Adipocyte (in vitro differentiated cells): ENCODE measurements at regions not wholly inside any gene's neighbourhood (a gene's known extent, or its start where the extent isn't known, plus 50 kb on each side); places are given as distances from the start of the nearest gene placed in this dataset.
A peak's percentile ranks its signal among the peaks of the same experiment; 100 is the strongest.
"Not testable (repeated sequence)": the region's sequence is repeated elsewhere in the genome, so short reads cannot be mapped to it uniquely, and the experiment has no call there.

Experiments
- DNase-seq: peaks from one replicate; pipeline ENCODE4 v3.0.0-alpha.2; 2015; ENCODE audit warnings: low read depth
- H3K27me3 ChIP-seq: replicated peaks from 2 replicates; pipeline ENCODE4 v1.7.0; 2013; ENCODE audit warnings: mild to moderate bottlenecking, low read length, moderate library complexity; ENCODE audit not compliant: control insufficient read depth, insufficient read depth
- H3K36me3 ChIP-seq: 2 replicates; pipeline ENCODE4 v1.7.0; 2013; ENCODE audit warnings: low read length, mild to moderate bottlenecking, moderate library complexity; ENCODE audit not compliant: control insufficient read depth, insufficient read depth, severe bottlenecking
- H3K4me1 ChIP-seq: 2 replicates; pipeline ENCODE4 v1.7.0; 2013; ENCODE audit warnings: mild to moderate bottlenecking, low read length, moderate library complexity; ENCODE audit not compliant: control insufficient read depth, insufficient read depth
- H3K4me3 ChIP-seq: 2 replicates; pipeline ENCODE4 v1.7.0; 2013; ENCODE audit warnings: mild to moderate bottlenecking, low read length, moderate library complexity
- H3K9ac ChIP-seq: 2 replicates; pipeline ENCODE4 v1.7.0; 2013; ENCODE audit warnings: mild to moderate bottlenecking, low read length, moderate library complexity
- H3K9me3 ChIP-seq: 2 replicates; pipeline ENCODE4 v1.7.0; 2013; ENCODE audit warnings: mild to moderate bottlenecking, low read length, moderate library complexity; ENCODE audit not compliant: control insufficient read depth

DNA sequence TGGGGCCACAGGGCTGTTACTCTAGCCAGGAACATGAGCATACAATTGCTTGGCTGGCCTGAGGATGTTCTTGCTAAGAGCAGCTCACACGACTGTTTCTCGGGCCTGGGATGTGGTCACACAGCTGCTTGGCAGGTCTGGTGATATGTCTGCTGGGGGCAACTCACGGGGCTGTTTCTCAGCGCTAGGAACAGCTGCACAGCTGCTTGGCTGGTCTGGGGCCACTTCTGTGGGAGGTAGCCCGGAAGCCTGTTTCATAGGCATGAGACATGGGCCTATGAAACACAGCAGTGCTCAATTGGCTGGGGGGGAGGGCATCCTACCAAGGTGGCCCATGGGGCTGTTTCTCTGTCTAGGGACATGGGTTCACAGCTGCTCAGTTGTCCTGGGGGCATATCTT is 73.4 kb upstream of the DDHD1 start:
- no peak for DNase-seq
- H3K4me1 ChIP-seq, result no peaks in the 10 kb centered on the region
- no peaks in the 10 kb centered on the region for H3K27me3 ChIP-seq
- no peak overlapping the region for H3K9ac ChIP-seq
- H3K36me3 ChIP-seq, result no peaks in the 10 kb centered on the region
- H3K4me3 ChIP-seq, result no peak overlapping the region
- H3K9me3 ChIP-seq, result peaks cover 11% of the 10 kb centered on the region

DNA sequence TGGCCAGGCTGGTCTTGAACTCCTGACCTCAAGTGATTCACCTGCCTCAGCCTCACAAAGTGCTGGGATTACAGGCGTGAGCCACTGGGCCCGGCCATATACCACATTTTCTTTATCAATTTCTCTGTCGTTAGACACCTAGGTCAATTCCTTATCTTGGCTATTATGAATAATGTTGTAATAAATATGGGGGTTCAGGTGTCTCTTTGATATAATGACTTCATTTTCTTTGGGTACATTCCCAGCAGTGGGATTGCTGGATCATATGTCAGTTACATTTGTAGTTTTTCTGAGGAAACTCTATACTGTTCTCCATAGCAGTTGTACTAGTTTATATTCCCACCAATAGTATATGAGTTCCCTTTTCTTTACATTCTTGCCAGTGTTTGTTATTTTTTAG is 67.8 kb upstream of the DDHD1 start:
- Histone ChIP-seq H3K36me3 (no peaks in the 10 kb centered on the region), H3K9me3 (peaks cover 11% of the 10 kb centered on the region), H3K9ac (no peak overlapping the region), H3K27me3 (no peaks in the 10 kb centered on the region), H3K4me3 (no peak overlapping the region), H3K4me1 (peaks cover 4% of the 10 kb centered on the region)
- DNase-seq, result no peak

DNA sequence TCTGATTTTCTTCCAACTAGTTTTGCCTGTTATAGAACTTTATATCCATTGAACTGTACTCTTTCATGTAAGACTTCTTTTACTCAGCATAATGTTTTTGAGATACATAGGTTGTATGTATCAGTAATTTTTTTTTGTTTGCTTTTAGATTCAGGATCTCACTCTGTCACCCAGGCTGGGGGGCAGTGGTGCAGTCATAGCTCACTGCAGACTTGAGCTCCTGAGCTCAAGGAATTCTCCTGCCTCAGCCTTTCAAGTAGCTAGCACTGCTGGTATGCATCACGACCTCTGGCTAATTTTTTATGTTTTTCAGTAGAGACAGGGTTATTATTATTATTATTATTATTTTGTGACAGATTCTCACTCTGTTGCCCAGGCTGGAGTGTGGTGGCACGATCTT is 65.0 kb upstream of the DDHD1 start:
- Histone ChIP-seq H3K4me3 (peak overlapping the region; percentile 85), H3K36me3 (no peaks in the 10 kb centered on the region), H3K4me1 (peaks cover 4% of the 10 kb centered on the region), H3K9ac (peak overlapping the region; percentile 83), H3K27me3 (no peaks in the 10 kb centered on the region), H3K9me3 (no peaks in the 10 kb centered on the region)
- DNase-seq, result no peak

DNA sequence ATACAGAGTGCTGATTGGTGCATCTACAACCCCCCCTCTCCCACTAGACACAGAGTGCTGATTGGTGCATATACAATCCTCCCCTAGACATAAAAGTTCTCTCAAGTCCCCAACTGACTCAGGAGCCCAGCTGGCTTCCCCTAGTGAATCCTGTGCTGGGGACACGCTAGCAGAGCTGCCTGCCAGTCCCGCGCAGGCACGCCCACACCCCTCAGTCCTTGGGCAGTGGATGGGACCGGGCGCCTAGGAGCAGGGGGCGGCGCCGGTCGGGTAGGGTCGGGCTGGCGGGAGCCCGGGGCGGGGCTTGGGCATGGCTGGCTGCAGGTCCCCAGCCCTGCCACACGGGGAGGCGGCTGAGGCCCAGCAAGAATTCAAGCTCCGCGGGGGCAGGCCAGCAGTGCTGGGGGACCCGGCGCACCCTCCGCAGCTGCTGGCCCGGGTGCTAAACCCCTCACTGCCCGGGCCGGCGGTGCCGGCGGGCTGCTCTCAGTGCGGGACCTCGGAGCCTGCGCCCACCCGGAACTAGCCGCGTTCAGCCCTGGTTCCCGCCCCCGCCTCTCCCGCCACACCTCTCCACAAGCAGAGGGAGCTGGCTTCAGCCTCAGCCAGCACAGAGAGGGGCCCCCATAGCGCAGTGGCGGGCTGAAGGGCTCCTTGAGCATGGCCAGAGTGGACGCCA is 64.3 kb upstream of the DDHD1 start:
- Histone ChIP-seq H3K4me1 (peaks cover 4% of the 10 kb centered on the region), H3K9me3 (no peaks in the 10 kb centered on the region), H3K9ac (peak overlapping the region; percentile 83), H3K4me3 (peak overlapping the region; percentile 85), H3K36me3 (no peaks in the 10 kb centered on the region), H3K27me3 (no peaks in the 10 kb centered on the region)
- peak; percentile 72 for DNase-seq

DNA sequence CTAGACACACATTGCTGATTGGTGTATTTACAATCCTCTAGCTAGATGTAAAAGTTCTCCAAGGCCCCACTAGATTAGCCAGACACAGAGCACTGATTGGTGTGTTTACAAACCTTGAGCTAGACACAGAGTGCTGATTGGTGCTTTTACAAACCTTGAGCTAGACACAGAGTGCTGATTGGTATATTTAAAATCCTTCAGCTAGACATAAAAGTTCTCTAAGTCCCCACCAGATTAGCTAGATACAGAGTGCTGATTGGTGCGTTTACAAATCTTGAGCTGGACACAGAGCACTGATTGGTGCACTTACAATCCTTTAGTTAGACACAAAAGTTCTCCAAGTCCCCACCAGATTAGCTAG is 63.8 kb upstream of the DDHD1 start:
- not testable (repeated sequence) for H3K27me3 ChIP-seq, H3K9me3 ChIP-seq, DNase-seq, H3K36me3 ChIP-seq, H3K4me1 ChIP-seq
- Histone ChIP-seq H3K4me3 (peak overlapping the region; percentile 85), H3K9ac (peak overlapping the region; percentile 83)

DNA sequence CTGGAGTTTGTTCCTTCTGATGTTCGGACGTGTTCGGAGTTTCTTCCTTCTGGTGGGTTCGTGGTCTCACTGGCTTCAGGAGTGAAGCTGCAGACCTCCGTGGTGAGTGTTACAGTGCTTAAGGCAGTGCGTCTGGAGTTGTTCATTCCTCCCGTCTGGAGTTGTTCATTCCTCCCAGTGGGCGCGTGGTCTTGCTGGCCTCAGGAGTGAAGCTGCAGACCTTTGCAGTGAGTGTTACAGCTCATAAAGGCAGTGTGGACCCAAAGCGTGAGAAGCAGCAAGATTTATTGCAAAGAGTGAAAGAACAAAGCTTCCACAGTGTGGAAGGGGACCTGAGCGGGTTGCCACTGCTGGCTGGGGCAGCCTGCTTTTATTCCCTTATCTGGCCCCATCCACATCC is 63.4 kb upstream of the DDHD1 start:
- not testable (repeated sequence) for H3K36me3 ChIP-seq, H3K27me3 ChIP-seq, H3K4me3 ChIP-seq, DNase-seq, H3K9ac ChIP-seq, H3K4me1 ChIP-seq, H3K9me3 ChIP-seq

DNA sequence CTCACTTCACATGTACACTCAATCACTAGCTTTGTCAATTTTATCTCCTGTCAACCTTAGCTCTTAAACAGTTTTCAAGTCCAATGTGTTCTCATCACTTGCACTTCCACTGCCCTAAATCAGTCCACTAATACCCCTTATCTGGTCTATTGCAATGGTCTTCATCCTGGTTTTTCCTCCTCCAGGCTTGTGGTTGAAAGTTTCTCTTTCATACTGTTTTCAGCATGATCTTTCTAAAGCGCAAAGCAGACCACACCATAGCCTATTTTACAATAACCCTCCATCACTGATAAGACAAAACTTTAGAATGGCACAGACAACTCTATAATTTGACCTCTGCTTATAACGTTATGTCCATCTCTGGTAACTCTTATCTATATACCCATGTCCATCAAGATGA is 62.0 kb upstream of the DDHD1 start:
- Histone ChIP-seq H3K27me3 (no peaks in the 10 kb centered on the region), H3K36me3 (no peaks in the 10 kb centered on the region), H3K4me3 (no peak overlapping the region), H3K9me3 (no peaks in the 10 kb centered on the region), H3K9ac (no peak overlapping the region), H3K4me1 (peaks cover 9% of the 10 kb centered on the region)
- DNase-seq, result no peak

DNA sequence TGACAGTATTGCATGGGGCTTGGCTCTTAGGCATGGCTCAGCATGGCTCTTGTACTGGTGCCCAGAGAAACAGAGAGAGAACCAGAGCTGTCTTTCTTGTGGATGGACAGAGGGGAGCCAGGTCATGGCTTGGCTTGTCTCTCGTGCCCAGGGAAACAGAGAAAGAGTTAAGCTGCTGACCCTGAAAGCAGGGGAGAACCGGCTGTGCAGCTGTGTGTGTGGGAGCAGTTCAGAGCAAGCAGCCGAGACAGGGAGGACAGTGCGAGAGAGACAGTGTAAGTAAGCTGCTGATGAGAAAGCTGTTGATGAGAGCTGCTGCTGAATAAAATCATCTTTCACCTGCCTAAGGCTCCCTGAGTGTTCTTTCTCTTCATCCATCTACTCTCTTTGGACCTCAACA is 61.3 kb upstream of the DDHD1 start:
- Histone ChIP-seq H3K27me3 (no peaks in the 10 kb centered on the region), H3K9me3 (no peaks in the 10 kb centered on the region), H3K4me1 (peaks cover 9% of the 10 kb centered on the region), H3K36me3 (no peaks in the 10 kb centered on the region), H3K4me3 (no peak overlapping the region), H3K9ac (no peak overlapping the region)
- no peak for DNase-seq

DNA sequence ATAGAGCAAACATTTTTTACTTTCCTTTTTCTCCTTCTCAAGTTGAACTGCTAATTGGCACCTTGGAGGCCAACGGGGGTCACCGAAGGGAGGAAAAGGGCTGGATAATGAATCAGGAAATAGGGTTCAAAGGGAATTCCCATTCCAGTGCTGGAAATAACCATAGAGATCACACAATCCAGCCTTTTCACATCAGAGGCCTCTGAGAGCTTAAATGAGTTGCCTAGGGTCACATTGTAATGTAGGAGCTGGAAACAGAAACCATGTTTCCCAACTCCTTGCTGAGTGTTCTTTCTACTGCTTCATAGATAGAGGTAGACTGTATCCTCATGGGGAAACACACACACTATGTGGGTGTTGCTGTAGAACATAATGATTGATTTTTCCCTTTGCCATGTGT is 60.6 kb upstream of the DDHD1 start:
- no peak for DNase-seq
- Histone ChIP-seq H3K4me1 (peaks cover 14% of the 10 kb centered on the region), H3K4me3 (no peak overlapping the region)

DNA sequence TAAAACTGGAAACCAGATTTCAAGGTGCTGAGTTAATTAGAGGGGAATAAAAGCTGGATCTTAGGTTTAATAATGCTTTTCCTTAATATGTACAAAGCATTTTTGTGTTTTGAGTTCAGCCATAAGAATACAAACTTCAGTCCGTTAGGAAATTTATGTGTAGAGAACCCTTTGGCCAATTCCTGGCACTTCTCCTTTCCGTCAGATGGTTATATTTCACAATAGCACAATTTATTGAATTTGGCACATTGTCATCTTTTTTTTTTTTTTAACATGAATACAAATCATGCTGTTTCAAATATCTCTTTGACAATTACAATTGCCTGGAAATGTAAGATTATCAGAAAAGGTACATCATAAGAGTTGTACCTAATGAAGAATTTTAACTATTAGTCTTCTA is 56.2 kb upstream of the DDHD1 start:
- no peaks in the 10 kb centered on the region for H3K9me3 ChIP-seq
- no peaks in the 10 kb centered on the region for H3K27me3 ChIP-seq
- no peaks in the 10 kb centered on the region for H3K36me3 ChIP-seq
- no peak overlapping the region for H3K4me3 ChIP-seq
- peaks cover 14% of the 10 kb centered on the region for H3K4me1 ChIP-seq
- no peak overlapping the region for H3K9ac ChIP-seq
- DNase-seq, result peak; percentile 6

More for the DNA sequence above, 60.6 kb upstream of the DDHD1 start:
- Histone ChIP-seq H3K27me3 (no peaks in the 10 kb centered on the region), H3K9ac (no peak overlapping the region), H3K36me3 (no peaks in the 10 kb centered on the region), H3K9me3 (no peaks in the 10 kb centered on the region)
